ENCODE measurements at regions not wholly inside any gene's neighbourhood (a gene's known extent, or its start where the extent isn't known, plus 50 kb on each side); places are given as distances from the start of the nearest gene placed in this dataset.

DNA sequence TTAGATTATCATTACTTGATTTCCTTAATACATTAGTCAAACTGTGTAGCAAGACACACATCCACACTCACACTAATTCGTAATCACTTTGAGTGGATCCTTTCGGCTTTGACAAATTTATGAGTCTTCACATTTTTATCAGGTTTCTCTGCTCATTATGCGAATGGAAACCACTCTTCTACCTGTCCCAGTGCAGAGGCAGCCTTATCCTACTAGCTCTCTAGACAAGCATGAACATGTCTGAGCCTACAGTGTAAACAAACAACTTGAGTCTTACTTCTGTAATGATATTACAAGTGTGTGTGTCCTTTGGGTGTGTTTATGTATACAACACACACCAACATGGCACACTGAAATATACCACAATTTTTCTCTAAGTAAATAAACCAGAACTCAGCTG is 361.9 kb upstream of the CHST9 start:
- no peaks in the 10 kb centered on the region for H4K20me1 ChIP-seq (ENCODE audit: control insufficient read depth, insufficient read depth)
- in situ Hi-C loops (cut with MboI) (no loop called here), intact Hi-C loops (cut with micrococcal nuclease; ENCODE audit: unreplicated experiment) (no loop called here)
- RAD21 ChIA-PET (ENCODE audit: unreplicated experiment): no interaction called here
- no peak overlapping the region for H3K9ac ChIP-seq (ENCODE audit: control insufficient read depth, insufficient read depth, low read length)
- 3% methylated on average over 3 of the region's 3 CpGs for WGBS (ENCODE audit: insufficient coverage, insufficient replicate concordance, low lambda C conversion rate, missing lambda C conversion rate)
- no peaks in the 10 kb centered on the region for H3K36me3 ChIP-seq (ENCODE audit: control insufficient read depth in 2 of 2, insufficient read depth in 2 of 2, low read length in 1 of 2)
- ATAC-seq: no peak
- TF ChIP-seq, protein P1, sequence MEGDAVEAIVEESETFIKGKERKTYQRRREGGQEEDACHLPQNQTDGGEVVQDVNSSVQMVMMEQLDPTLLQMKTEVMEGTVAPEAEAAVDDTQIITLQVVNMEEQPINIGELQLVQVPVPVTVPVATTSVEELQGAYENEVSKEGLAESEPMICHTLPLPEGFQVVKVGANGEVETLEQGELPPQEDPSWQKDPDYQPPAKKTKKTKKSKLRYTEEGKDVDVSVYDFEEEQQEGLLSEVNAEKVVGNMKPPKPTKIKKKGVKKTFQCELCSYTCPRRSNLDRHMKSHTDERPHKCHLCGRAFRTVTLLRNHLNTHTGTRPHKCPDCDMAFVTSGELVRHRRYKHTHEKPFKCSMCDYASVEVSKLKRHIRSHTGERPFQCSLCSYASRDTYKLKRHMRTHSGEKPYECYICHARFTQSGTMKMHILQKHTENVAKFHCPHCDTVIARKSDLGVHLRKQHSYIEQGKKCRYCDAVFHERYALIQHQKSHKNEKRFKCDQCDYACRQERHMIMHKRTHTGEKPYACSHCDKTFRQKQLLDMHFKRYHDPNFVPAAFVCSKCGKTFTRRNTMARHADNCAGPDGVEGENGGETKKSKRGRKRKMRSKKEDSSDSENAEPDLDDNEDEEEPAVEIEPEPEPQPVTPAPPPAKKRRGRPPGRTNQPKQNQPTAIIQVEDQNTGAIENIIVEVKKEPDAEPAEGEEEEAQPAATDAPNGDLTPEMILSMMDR (IDR thresholded peaks at IDR 0.05 in 2 of 3, conservative IDR thresholded peaks at IDR 0.05 in 1 of 3; ENCODE audit: control insufficient read depth in 2 of 3, extremely low read depth in 1 of 3, insufficient read depth in 1 of 3, low read depth in 3 of 3, low read length in 3 of 3): no peak
- TF ChIP-seq POLR2AphosphoS5 (IDR thresholded peaks at IDR 0.05; ENCODE audit: low read length): no peak
- TF ChIP-seq, protein P2, sequence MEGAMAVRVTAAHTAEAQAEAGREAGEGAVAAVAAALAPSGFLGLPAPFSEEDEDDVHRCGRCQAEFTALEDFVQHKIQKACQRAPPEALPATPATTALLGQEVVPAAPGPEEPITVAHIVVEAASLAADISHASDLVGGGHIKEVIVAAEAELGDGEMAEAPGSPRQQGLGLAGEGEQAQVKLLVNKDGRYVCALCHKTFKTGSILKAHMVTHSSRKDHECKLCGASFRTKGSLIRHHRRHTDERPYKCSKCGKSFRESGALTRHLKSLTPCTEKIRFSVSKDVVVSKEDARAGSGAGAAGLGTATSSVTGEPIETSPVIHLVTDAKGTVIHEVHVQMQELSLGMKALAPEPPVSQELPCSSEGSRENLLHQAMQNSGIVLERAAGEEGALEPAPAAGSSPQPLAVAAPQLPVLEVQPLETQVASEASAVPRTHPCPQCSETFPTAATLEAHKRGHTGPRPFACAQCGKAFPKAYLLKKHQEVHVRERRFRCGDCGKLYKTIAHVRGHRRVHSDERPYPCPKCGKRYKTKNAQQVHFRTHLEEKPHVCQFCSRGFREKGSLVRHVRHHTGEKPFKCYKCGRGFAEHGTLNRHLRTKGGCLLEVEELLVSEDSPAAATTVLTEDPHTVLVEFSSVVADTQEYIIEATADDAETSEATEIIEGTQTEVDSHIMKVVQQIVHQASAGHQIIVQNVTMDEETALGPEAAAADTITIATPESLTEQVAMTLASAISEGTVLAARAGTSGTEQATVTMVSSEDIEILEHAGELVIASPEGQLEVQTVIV (IDR thresholded peaks at IDR 0.05; ENCODE audit: borderline replicate concordance, partially characterized antibody): no peak
- no peak for TF ChIP-seq FOXM1 (IDR thresholded peaks at IDR 0.05; ENCODE audit: low read depth, low read length)
- no peak for TF ChIP-seq BACH1 (IDR thresholded peaks at IDR 0.05; ENCODE audit: borderline replicate concordance)
- no peak for TF ChIP-seq NFXL1 (IDR thresholded peaks at IDR 0.05; ENCODE audit: borderline replicate concordance)
- TF ChIP-seq CEBPB (IDR thresholded peaks at IDR 0.05; ENCODE audit: borderline replicate concordance in 1 of 2, low read depth in 2 of 2, low read length in 2 of 2): no peak
- no peak for TF ChIP-seq RUNX3 (IDR thresholded peaks at IDR 0.05; ENCODE audit: low read length)
- H3K9me3 ChIP-seq (replicated peaks; ENCODE audit: control insufficient read depth, insufficient read depth, low read length): no peaks in the 10 kb centered on the region
- BruUV-seq (replicated peaks): no TSS peak
- H3K27ac ChIP-seq (ENCODE audit: control insufficient read depth, insufficient read depth): no peak overlapping the region
- FAIRE-seq: no peak
- DNase-seq (ENCODE audit: low read depth, low spot score): no peak
- POLR2A ChIA-PET: no interaction called here
- H3K4me2 ChIP-seq (ENCODE audit: control insufficient read depth, insufficient read depth): no peak overlapping the region
- H3K79me2 ChIP-seq (ENCODE audit: control insufficient read depth, insufficient read depth, low read length): no peaks in the 10 kb centered on the region
- SMC1A ChIA-PET (ENCODE audit: uncharacterized antibody, unreplicated experiment): interaction anchor here (0.5 kb wide), 1 partner anchor 10 kb away, joined by 3 read pairs; no protein-coding TSS in a partner anchor
- H2AFZ ChIP-seq (ENCODE audit: control insufficient read depth, low read depth, low read length): no peak overlapping the region
- CTCF ChIA-PET: no interaction called here
- no peaks in the 10 kb centered on the region for H3K4me1 ChIP-seq (ENCODE audit: control insufficient read depth, insufficient read depth, low read length)
- no peak overlapping the region for H3K4me3 ChIP-seq
- no peaks in the 10 kb centered on the region for H3K27me3 ChIP-seq (replicated peaks in 1 of 2; ENCODE audit: control insufficient read depth in 2 of 2, insufficient read depth in 2 of 2, low read length in 1 of 2)

Measured in GM12878 (cell line).